CD14-positive monocyte (primary cell): ENCODE measurements at regions not wholly inside any gene's neighbourhood (a gene's known extent, or its start where the extent isn't known, plus 50 kb on each side); places are given as distances from the start of the nearest gene placed in this dataset.

Experiments used
- DNase-seq, 3 donors: peaks; one replicate each; pipeline ENCODE4 v3.0.0-alpha.2; 2011 to 2022
- H2AFZ ChIP-seq: 2 replicates; pipeline ENCODE4 v1.6.0; 2012; ENCODE audit warnings: mild to moderate bottlenecking, low read depth, low read length, inconsistent platforms; ENCODE audit not compliant: insufficient read depth, poor library complexity, severe bottlenecking
- H3K27ac ChIP-seq, 2 donors: 1 replicate in 1 of 2; 2 replicates in 1 of 2; pipeline ENCODE4 v1.5.1; 2012 to 2013; ENCODE audit warnings: low read length in 2 of 2, control low read depth in 1 of 2, inconsistent platforms in 1 of 2, low read depth in 1 of 2, mild to moderate bottlenecking in 1 of 2
- H3K27me3 ChIP-seq, 2 donors: one replicate each; pipeline versions ENCODE4 v1.6.0 to v1.6.1; 2011 to 2013; ENCODE audit warnings: low read length in 2 of 2; ENCODE audit not compliant: control insufficient read depth in 2 of 2, insufficient read depth in 2 of 2
- H3K36me3 ChIP-seq, 2 donors: replicated peaks in 1 of 2; 1 replicate in 1 of 2; 2 replicates in 1 of 2; pipeline versions ENCODE4 v1.5.1 to v1.6.1; 2012 to 2013; ENCODE audit warnings: low read length in 2 of 2, control low read depth in 1 of 2, inconsistent platforms in 1 of 2, mild to moderate bottlenecking in 1 of 2; ENCODE audit not compliant: insufficient read depth in 2 of 2, control insufficient read depth in 1 of 2
- H3K4me1 ChIP-seq, 2 donors: 1 replicate in 1 of 2; 2 replicates in 1 of 2; pipeline versions ENCODE4 v1.5.1 to v1.6.1; 2012 to 2013; ENCODE audit warnings: low read length in 2 of 2, control low read depth in 1 of 2, inconsistent platforms in 1 of 2, mild to moderate bottlenecking in 1 of 2, moderate library complexity in 1 of 2; ENCODE audit not compliant: insufficient read depth in 2 of 2, control insufficient read depth in 1 of 2
- H3K4me2 ChIP-seq: replicated peaks from 2 replicates; pipeline ENCODE3; 2012; ENCODE audit warnings: low read length, moderate library complexity, mild to moderate bottlenecking; ENCODE audit not compliant: poor library complexity, severe bottlenecking; ENCODE audit errors: extremely low read depth
- H3K4me3 ChIP-seq, 3 experiments: fragments of 200-600 bp in 1 of 3; sonication (generic) in 1 of 3; replicated peaks in 1 of 3; 1 replicate in 2 of 3; 2 replicates in 1 of 3; pipeline ENCODE4 v1.5.1; 2011 to 2013; ENCODE audit warnings: low read length in 3 of 3, mild to moderate bottlenecking in 3 of 3, control low read depth in 2 of 3, low read depth in 2 of 3, inconsistent platforms in 1 of 3, moderate library complexity in 1 of 3
- H3K79me2 ChIP-seq: 2 replicates; pipeline ENCODE4 v1.6.0; 2012; ENCODE audit warnings: mild to moderate bottlenecking, control low read depth, inconsistent platforms, low read length, moderate library complexity; ENCODE audit not compliant: insufficient read depth
- H3K9ac ChIP-seq: 2 replicates; pipeline ENCODE4 v1.6.0; 2017; ENCODE audit warnings: low read length, mild to moderate bottlenecking; ENCODE audit not compliant: insufficient read depth, poor library complexity, severe bottlenecking
- H3K9me3 ChIP-seq, 2 donors: replicated peaks in 1 of 2; 1 replicate in 1 of 2; 2 replicates in 1 of 2; pipeline versions ENCODE4 v1.5.1 to v1.6.1; 2012 to 2013; ENCODE audit warnings: low read length in 2 of 2, control low read depth in 1 of 2; ENCODE audit not compliant: control insufficient read depth in 1 of 2, insufficient read depth in 1 of 2
- H4K20me1 ChIP-seq: 2 replicates; pipeline ENCODE4 v1.6.0; 2012; ENCODE audit warnings: mild to moderate bottlenecking, low read length, control low read depth, moderate library complexity; ENCODE audit not compliant: insufficient read depth
- H3K27ac Mint-ChIP-seq, 7 donors: one replicate each; pipeline ENCODE4 v1.8.0; 2020; ENCODE audit warnings: mild to moderate bottlenecking in 7 of 7, mixed read lengths in 7 of 7, moderate library complexity in 6 of 7, inconsistent platforms in 2 of 7
- H3K27me3 Mint-ChIP-seq, 3 donors: one replicate each; pipeline ENCODE4 v1.8.0; 2021 to 2022; ENCODE audit warnings: low read depth in 3 of 3, mild to moderate bottlenecking in 3 of 3, mixed read lengths in 3 of 3, moderate library complexity in 3 of 3, inconsistent platforms in 1 of 3
- H3K36me3 Mint-ChIP-seq, 2 donors: one replicate each; pipeline ENCODE4 v1.8.0; 2020; ENCODE audit warnings: mixed read lengths in 2 of 2, inconsistent platforms in 1 of 2, mild to moderate bottlenecking in 1 of 2
- H3K4me1 Mint-ChIP-seq: one replicate; pipeline ENCODE4 v1.8.0; 2020; ENCODE audit warnings: mild to moderate bottlenecking, mixed read lengths
- H3K4me3 Mint-ChIP-seq, 2 donors: one replicate each; pipeline ENCODE4 v1.8.0; 2020; ENCODE audit warnings: mild to moderate bottlenecking in 2 of 2, mixed read lengths in 2 of 2, moderate library complexity in 1 of 2
- H3K9me3 Mint-ChIP-seq, 7 donors: one replicate each; pipeline ENCODE4 v1.8.0; 2020 to 2022; ENCODE audit warnings: mixed read lengths in 7 of 7, mild to moderate bottlenecking in 6 of 7, moderate library complexity in 6 of 7, inconsistent platforms in 2 of 7
- WGBS: methylation state at CpG from one replicate; pipeline ENCODE4 v1.1.5; 2013; ENCODE audit warnings: missing lambda C conversion rate; ENCODE audit not compliant: insufficient coverage; 5-methylcytosine and 5-hydroxymethylcytosine counted together
- intact Hi-C, 2 donors: fragments of 100-400 bp; cut with micrococcal nuclease; formaldehyde crosslinking; loops; one replicate each; pipeline versions ENCODE4 v1.15.0 to v1.15.1; 2023
- TF ChIP-seq, protein P1 (sequence below): fragments of 200-600 bp; IDR thresholded peaks from one replicate; pipeline ENCODE4 v1.8.0; 2022; ENCODE audit warnings: antibody characterized with exemption, mild to moderate bottlenecking

DNA sequence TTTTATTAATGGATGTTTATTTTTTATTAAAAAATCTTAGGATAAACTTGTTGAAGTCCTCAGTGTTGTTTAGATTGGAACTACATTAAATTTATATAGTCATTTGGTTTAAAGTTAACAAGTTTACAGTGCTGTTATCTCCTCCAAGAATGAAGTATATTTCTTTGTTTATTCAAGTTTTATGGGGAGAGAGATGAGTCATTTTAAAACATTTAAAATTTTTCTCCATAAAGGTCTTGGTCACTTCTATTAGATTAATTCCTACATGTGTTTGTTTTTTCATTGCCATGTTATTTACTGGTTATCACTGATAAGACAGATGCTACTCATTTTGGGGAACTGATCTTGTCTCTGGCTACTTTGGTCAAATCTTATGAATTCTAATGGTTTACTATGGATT, 429.6 kb downstream of the METTL15 start:
- no peaks in the 10 kb centered on the region for H3K4me1 Mint-ChIP-seq
- peaks cover 0 to 3% (median 0%) of the 10 kb centered on the region in 7 donors for H3K9me3 Mint-ChIP-seq
- intact Hi-C loops = no loop called here
- H3K9me3 ChIP-seq = no peaks in the 10 kb centered on the region
- H3K4me3 Mint-ChIP-seq = no peak overlapping the region
- no peaks in the 10 kb centered on the region for H3K36me3 ChIP-seq
- no peak overlapping the region for H3K4me2 ChIP-seq
- no peaks in the 10 kb centered on the region for H3K27me3 ChIP-seq
- no peak overlapping the region for H3K27ac Mint-ChIP-seq
- H3K27ac ChIP-seq = no peak overlapping the region
- no peak for DNase-seq
- H3K27me3 Mint-ChIP-seq = no peaks in the 10 kb centered on the region
- H3K4me3 ChIP-seq = no peak overlapping the region
- H2AFZ ChIP-seq = no peak overlapping the region
- TF ChIP-seq, protein P1, sequence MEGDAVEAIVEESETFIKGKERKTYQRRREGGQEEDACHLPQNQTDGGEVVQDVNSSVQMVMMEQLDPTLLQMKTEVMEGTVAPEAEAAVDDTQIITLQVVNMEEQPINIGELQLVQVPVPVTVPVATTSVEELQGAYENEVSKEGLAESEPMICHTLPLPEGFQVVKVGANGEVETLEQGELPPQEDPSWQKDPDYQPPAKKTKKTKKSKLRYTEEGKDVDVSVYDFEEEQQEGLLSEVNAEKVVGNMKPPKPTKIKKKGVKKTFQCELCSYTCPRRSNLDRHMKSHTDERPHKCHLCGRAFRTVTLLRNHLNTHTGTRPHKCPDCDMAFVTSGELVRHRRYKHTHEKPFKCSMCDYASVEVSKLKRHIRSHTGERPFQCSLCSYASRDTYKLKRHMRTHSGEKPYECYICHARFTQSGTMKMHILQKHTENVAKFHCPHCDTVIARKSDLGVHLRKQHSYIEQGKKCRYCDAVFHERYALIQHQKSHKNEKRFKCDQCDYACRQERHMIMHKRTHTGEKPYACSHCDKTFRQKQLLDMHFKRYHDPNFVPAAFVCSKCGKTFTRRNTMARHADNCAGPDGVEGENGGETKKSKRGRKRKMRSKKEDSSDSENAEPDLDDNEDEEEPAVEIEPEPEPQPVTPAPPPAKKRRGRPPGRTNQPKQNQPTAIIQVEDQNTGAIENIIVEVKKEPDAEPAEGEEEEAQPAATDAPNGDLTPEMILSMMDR = no peak
- H3K79me2 ChIP-seq = no peaks in the 10 kb centered on the region
- H4K20me1 ChIP-seq = no peaks in the 10 kb centered on the region
- H3K4me1 ChIP-seq = no peaks in the 10 kb centered on the region
- H3K36me3 Mint-ChIP-seq = no peaks in the 10 kb centered on the region
- H3K9ac ChIP-seq = no peak overlapping the region

DNA sequence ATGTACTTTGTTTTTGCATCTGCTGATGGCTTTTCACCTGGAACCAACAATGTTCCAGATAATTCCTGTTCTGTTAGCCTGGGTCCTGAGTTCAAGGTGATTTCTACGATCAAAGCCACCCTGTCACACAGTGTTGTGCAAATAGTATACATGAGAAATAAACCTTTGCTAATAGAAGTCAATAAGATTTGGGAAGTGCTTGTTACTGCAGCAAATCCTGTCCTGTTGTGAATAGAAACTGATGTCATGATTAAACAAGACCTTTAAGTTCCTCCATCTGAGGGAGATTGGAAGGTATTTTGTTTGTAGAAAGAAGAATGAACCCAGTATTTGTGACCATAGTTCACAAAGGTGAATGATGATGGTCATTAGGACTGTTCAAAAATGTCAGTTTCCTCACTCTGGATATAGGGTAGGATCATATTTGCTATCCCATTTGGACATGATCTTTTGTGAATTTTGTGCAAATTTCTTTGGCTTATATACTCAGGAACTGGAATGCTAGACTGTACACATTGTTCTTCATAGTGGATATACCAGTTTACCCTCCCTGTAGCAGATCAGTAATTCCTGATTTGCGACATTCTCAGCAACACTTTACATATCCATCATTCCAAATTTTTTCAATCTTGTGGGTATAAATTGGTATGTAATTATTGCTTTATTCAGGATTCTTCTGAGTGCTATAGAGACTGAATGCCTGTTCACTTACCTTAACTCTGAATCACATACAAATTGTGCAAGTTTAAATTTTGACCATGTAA, 428.5 kb downstream of the METTL15 start:
- no peak overlapping the region for H3K27ac Mint-ChIP-seq
- no peaks in the 10 kb centered on the region for H3K4me1 Mint-ChIP-seq

More for the DNA sequence above, 428.5 kb downstream of the METTL15 start:
- no peaks in the 10 kb centered on the region for H3K36me3 ChIP-seq
- Mint-ChIP-seq H3K36me3 (no peaks in the 10 kb centered on the region), H3K9me3 (peaks cover 0 to 3% (median 0%) of the 10 kb centered on the region in 7 donors), H3K4me3 (no peak overlapping the region), H3K27me3 (no peaks in the 10 kb centered on the region)
- no peaks in the 10 kb centered on the region for H3K4me1 ChIP-seq
- intact Hi-C loops = no loop called here
- WGBS = no CpG with 5 or more reads among the region's 2 CpGs
- no peaks in the 10 kb centered on the region for H4K20me1 ChIP-seq
- TF ChIP-seq, protein P1 = no peak
- no peak overlapping the region for H3K4me2 ChIP-seq
- DNase-seq = no peak
- no peak overlapping the region for H3K9ac ChIP-seq
- no peak overlapping the region for H3K4me3 ChIP-seq
- H2AFZ ChIP-seq = no peak overlapping the region
- H3K27me3 ChIP-seq = no peaks in the 10 kb centered on the region
- no peak overlapping the region for H3K27ac ChIP-seq
- no peaks in the 10 kb centered on the region for H3K9me3 ChIP-seq
- no peaks in the 10 kb centered on the region for H3K79me2 ChIP-seq
